Fibroblast of lung (primary cell): ENCODE measurements at regions not wholly inside any gene's neighbourhood (a gene's known extent, or its start where the extent isn't known, plus 50 kb on each side); places are given as distances from the start of the nearest gene placed in this dataset.

Source experiments
- EZH2 ChIP-seq: IDR thresholded peaks from 2 replicates; pipeline ENCODE4 v1.5.1; 2012; ENCODE audit warnings: low read length, control low read depth, mild to moderate bottlenecking; ENCODE audit errors: missing control alignments
- TF ChIP-seq, protein P1 (sequence below), 2 donors: IDR thresholded peaks in 1 of 2; conservative IDR thresholded peaks in 1 of 2; 1 replicate in 1 of 2; 2 replicates in 1 of 2; pipeline ENCODE4 v1.5.1; 2011 to 2012; ENCODE audit warnings: low read length in 2 of 2, control low read depth in 1 of 2, inconsistent platforms in 1 of 2, low read depth in 1 of 2, mild to moderate bottlenecking in 1 of 2

DNA sequence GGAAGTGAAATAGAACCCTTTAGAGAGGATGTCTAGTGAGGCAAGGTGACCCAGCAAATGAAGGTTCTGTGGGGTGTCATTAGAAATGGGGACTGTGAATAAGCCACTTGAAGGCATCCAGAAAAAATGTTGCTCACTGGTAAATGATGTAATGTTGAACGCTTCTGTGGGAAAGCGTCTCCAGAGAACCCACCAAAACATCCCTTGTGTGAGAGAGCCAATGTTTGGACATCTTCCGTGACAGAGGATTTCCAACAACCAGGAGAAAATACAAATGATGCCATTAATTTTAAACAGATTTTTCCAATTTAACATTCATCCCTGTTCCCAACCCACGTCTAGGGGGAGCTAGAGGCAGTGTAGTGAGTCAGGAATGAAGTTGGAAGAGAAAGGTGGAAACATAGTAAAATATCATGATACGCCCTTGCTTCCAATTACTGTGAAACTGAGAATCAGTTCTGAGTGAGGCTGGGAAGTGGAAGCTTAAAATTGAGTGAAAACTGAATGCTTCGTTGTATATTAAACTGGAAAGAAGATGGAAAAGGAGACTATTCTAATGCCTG lies 584.2 kb downstream of the CD109 start:
- TF ChIP-seq, protein P1, sequence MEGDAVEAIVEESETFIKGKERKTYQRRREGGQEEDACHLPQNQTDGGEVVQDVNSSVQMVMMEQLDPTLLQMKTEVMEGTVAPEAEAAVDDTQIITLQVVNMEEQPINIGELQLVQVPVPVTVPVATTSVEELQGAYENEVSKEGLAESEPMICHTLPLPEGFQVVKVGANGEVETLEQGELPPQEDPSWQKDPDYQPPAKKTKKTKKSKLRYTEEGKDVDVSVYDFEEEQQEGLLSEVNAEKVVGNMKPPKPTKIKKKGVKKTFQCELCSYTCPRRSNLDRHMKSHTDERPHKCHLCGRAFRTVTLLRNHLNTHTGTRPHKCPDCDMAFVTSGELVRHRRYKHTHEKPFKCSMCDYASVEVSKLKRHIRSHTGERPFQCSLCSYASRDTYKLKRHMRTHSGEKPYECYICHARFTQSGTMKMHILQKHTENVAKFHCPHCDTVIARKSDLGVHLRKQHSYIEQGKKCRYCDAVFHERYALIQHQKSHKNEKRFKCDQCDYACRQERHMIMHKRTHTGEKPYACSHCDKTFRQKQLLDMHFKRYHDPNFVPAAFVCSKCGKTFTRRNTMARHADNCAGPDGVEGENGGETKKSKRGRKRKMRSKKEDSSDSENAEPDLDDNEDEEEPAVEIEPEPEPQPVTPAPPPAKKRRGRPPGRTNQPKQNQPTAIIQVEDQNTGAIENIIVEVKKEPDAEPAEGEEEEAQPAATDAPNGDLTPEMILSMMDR (conservative IDR thresholded peaks at IDR 0.05 in 1 of 2, IDR thresholded peaks at IDR 0.05 in 1 of 2; ENCODE audit: low read depth in 1 of 2, low read length in 2 of 2) = peak in 1 of 2 donors; percentile 25
- TF ChIP-seq EZH2 = no peak
